ENCODE measurements at regions not wholly inside any gene's neighbourhood (a gene's known extent, or its start where the extent isn't known, plus 50 kb on each side); places are given as distances from the start of the nearest gene placed in this dataset.

- TF ChIP-seq CTCF (IDR thresholded peaks at IDR 0.05), result no peak
- DNase-seq (no peak), ATAC-seq (no peak)
- H3K27ac ChIP-seq, result no peak overlapping the region
- H3K36me3 ChIP-seq, result peaks cover 12% of the 10 kb centered on the region
- H3K27me3 ChIP-seq (ENCODE audit: low read depth), result no peaks in the 10 kb centered on the region
- intact Hi-C loops (cut with DNase I), result no loop called here
- no peaks in the 10 kb centered on the region for H3K4me1 ChIP-seq
- no peaks in the 10 kb centered on the region for H3K9me3 ChIP-seq
- no peak overlapping the region for H3K4me3 ChIP-seq
Measured at GRCh38 chr16:27706866-27707685, 157.1 kb downstream of the KATNIP start.

GRCh38 chr16:27708651-27709050 lies 158.7 kb downstream of the KATNIP start:
- no peaks in the 10 kb centered on the region for H3K9me3 ChIP-seq
- no peak overlapping the region for H3K4me3 ChIP-seq
- intact Hi-C loops (cut with DNase I), result no loop called here
- ATAC-seq, result no peak
- no peak overlapping the region for H3K27ac ChIP-seq
- DNase-seq, result no peak
- no peaks in the 10 kb centered on the region for H3K4me1 ChIP-seq
- no peak for TF ChIP-seq CTCF (IDR thresholded peaks at IDR 0.05)
- peaks cover 12% of the 10 kb centered on the region for H3K36me3 ChIP-seq
- H3K27me3 ChIP-seq (ENCODE audit: low read depth), result no peaks in the 10 kb centered on the region

- ATAC-seq (no peak), DNase-seq (no peak)
- H3K27ac ChIP-seq, result no peak overlapping the region
- no peaks in the 10 kb centered on the region for H3K9me3 ChIP-seq
- intact Hi-C loops (cut with DNase I), result no loop called here
- no peak for TF ChIP-seq CTCF (IDR thresholded peaks at IDR 0.05)
- no peak overlapping the region for H3K4me3 ChIP-seq
- H3K27me3 ChIP-seq (ENCODE audit: low read depth), result no peaks in the 10 kb centered on the region
- H3K4me1 ChIP-seq, result no peaks in the 10 kb centered on the region
- peaks cover 12% of the 10 kb centered on the region for H3K36me3 ChIP-seq
Measured at GRCh38 chr16:27712251-27712711, 162.3 kb downstream of the KATNIP start.

GRCh38 chr16:27717726-27718125 lies 167.8 kb downstream of the KATNIP start:
- intact Hi-C loops (cut with DNase I), result no loop called here
- TF ChIP-seq CTCF (IDR thresholded peaks at IDR 0.05), result no peak
- no peak for DNase-seq

GRCh38 chr16:27718201-27719105 lies 168.5 kb downstream of the KATNIP start:
- Histone ChIP-seq H3K4me1 (no peaks in the 10 kb centered on the region), H3K4me3 (no peak overlapping the region), H3K9me3 (no peaks in the 10 kb centered on the region), H3K36me3 (no peaks in the 10 kb centered on the region), H3K27ac (no peak overlapping the region), H3K27me3 (ENCODE audit: low read depth) (no peaks in the 10 kb centered on the region)
- no peak for DNase-seq
- TF ChIP-seq CTCF (IDR thresholded peaks at IDR 0.05), result no peak
- ATAC-seq, result no peak
- intact Hi-C loops (cut with DNase I), result no loop called here

More at GRCh38 chr16:27717726-27718125, 167.8 kb downstream of the KATNIP start:
- H3K4me1 ChIP-seq, result no peaks in the 10 kb centered on the region
- H3K4me3 ChIP-seq, result no peak overlapping the region
- H3K9me3 ChIP-seq, result no peaks in the 10 kb centered on the region
- H3K36me3 ChIP-seq, result no peaks in the 10 kb centered on the region
- H3K27me3 ChIP-seq (ENCODE audit: low read depth), result no peaks in the 10 kb centered on the region
- ATAC-seq, result no peak
- H3K27ac ChIP-seq, result no peak overlapping the region

Measured in lower lobe of right lung (tissue), 2 donors.